Activated naive CD4-positive, alpha-beta T cell treated with anti-CD3 and anti-CD28 coated beads for 36 hours (primary cell): ENCODE measurements at regions not wholly inside any gene's neighbourhood (a gene's known extent, or its start where the extent isn't known, plus 50 kb on each side); places are given as distances from the start of the nearest gene placed in this dataset.
A peak's percentile ranks its signal among the peaks of the same experiment; 100 is the strongest.

Source experiments
- CTCF ChIA-PET: fragments of 350-600 bp; sonication (Branson Sonifier 250); formaldehyde crosslinking; loops from one replicate; lab custom pipeline; 2021; ENCODE audit warnings: antibody characterized with exemption; lab: Charles Lee
- DNase-seq: peaks from one replicate; pipeline ENCODE4 v3.0.0-alpha.2; 2020
- H3K27ac Mint-ChIP-seq: one replicate; pipeline ENCODE4 v1.8.0; 2021; ENCODE audit warnings: mild to moderate bottlenecking, mixed read lengths
- H3K27me3 Mint-ChIP-seq: one replicate; pipeline ENCODE4 v1.8.0; 2021; ENCODE audit warnings: low read depth, mixed read lengths
- H3K36me3 Mint-ChIP-seq: one replicate; pipeline ENCODE4 v1.8.0; 2021; ENCODE audit warnings: low read depth, mixed read lengths
- H3K4me1 Mint-ChIP-seq: one replicate; pipeline ENCODE4 v1.8.0; 2021; ENCODE audit warnings: low read depth, mixed read lengths
- H3K4me3 Mint-ChIP-seq: one replicate; pipeline ENCODE4 v1.8.0; 2021; ENCODE audit warnings: mild to moderate bottlenecking, moderate library complexity, mixed read lengths
- H3K9me3 Mint-ChIP-seq: one replicate; pipeline ENCODE4 v1.8.0; 2021; ENCODE audit warnings: mixed read lengths
- intact Hi-C: fragments of 100-400 bp; cut with micrococcal nuclease; formaldehyde crosslinking; loops from one replicate; pipeline ENCODE4 v1.15.1; 2023
- microRNA-seq: library from miRNA; unstranded; fragments of <30 nt; microRNA quantifications from one replicate; pipeline ENCODE4 v1.2.0, GENCODE V29; 2022; ENCODE audit warnings: borderline microRNAs expressed, borderline replicate concordance

- Mint-ChIP-seq H3K36me3 (peaks cover 24% of the 10 kb centered on the region), H3K27me3 (no peaks in the 10 kb centered on the region), H3K27ac (no peak overlapping the region), H3K4me3 (no peak overlapping the region), H3K4me1 (no peaks in the 10 kb centered on the region), H3K9me3 (peaks cover 25% of the 10 kb centered on the region)
- CTCF ChIA-PET: no interaction called here
- intact Hi-C loops: no loop called here
- DNase-seq: no peak
Measured at GRCh38 chr9:94199776-94200175, 59.3 kb upstream of the ZNF169 start.

DNA sequence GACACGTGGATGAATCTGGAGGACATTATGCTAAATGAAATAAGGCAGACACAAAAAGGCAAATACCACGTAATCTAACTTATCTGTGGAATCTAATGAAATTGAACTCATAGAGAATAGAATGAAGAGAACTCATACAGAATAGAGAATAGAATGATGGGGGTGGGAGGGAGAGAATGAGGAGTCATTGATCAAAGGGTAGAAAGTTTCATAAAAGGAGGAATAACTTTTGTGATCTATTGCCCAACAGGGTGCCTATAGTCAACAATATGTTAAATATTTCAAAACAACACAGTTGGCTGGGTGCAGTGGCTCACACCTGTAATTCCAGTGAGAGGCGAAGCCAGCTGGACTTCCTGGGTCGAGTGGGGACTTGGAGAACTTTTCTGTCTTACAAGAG lies 54.9 kb upstream of the ZNF169 start:
- H3K27ac Mint-ChIP-seq: no peak overlapping the region
- no peaks in the 10 kb centered on the region for H3K4me1 Mint-ChIP-seq
- peaks cover 8% of the 10 kb centered on the region for H3K9me3 Mint-ChIP-seq
- DNase-seq: no peak
- H3K4me3 Mint-ChIP-seq: no peak overlapping the region
- H3K27me3 Mint-ChIP-seq: no peaks in the 10 kb centered on the region
- intact Hi-C loops: no loop called here
- CTCF ChIA-PET: no interaction called here
- peaks cover 6% of the 10 kb centered on the region for H3K36me3 Mint-ChIP-seq

DNA sequence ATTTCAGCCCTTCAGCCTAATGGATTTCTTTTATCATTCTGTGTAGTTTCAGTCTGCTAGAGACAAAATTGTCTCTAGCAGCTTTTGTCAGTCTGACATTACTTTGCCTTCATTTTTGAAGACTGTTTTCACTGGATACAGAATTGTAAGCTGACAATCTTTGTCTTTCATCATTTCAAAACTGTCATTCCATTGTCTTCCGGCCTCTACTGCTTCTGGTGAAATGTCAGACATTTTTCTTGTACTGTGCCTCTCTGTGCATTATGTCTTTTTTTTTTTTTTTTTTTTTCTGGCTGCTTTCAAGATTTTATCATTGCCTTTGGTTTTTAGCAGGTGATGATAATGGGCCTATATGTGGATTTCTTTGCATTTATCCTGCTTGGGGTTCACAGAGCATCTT lies 51.3 kb upstream of the ZNF169 start:
- no peak for DNase-seq
- Mint-ChIP-seq H3K9me3 (peaks cover 8% of the 10 kb centered on the region), H3K4me1 (no peaks in the 10 kb centered on the region), H3K4me3 (no peak overlapping the region), H3K36me3 (peaks cover 1% of the 10 kb centered on the region), H3K27me3 (no peaks in the 10 kb centered on the region), H3K27ac (no peak overlapping the region)
- CTCF ChIA-PET: interaction anchor here (0.6 kb wide), 1 partner anchor 284 kb away, joined by 4 read pairs; no protein-coding TSS in a partner anchor
- intact Hi-C loops: no loop called here

Small RNA genes in the stretch of these regions (microRNA-seq; reads per million reads assigned to microRNA genes)
- 186 reads per million, percentile 66 among the genes with 10 or more reads in this experiment for gene MIRLET7A1
- gene MIRLET7D: 3,118 reads per million, percentile 91 among the genes with 10 or more reads in this experiment
- gene MIRLET7F1: 285 reads per million, percentile 73 among the genes with 10 or more reads in this experiment
